Sigmoid colon (tissue), 4 donors: ENCODE measurements at regions not wholly inside any gene's neighbourhood (a gene's known extent, or its start where the extent isn't known, plus 50 kb on each side); places are given as distances from the start of the nearest gene placed in this dataset.

ENCODE experiments used
- EP300 ChIP-seq, 4 donors: sonication (generic); formaldehyde crosslinking; IDR thresholded peaks; one replicate each; pipeline ENCODE4 v1.6.1; 2017; ENCODE audit warnings: antibody characterized with exemption in 4 of 4
- POLR2A ChIP-seq, 2 donors: fragments of 450-650 bp; IDR thresholded peaks; one replicate each; pipeline ENCODE4 v1.6.1; 2016; ENCODE audit warnings: antibody characterized with exemption in 2 of 2, mild to moderate bottlenecking in 2 of 2, moderate library complexity in 2 of 2
- POLR2AphosphoS5 ChIP-seq, 4 donors: sonication (generic); formaldehyde crosslinking; IDR thresholded peaks; one replicate each; pipeline ENCODE4 v1.6.1; 2017; ENCODE audit warnings: antibody characterized with exemption in 4 of 4
- TF ChIP-seq, protein P1 (sequence below), 4 experiments: fragments of 450-650 bp in 3 of 4; fragments of 200-600 bp in 1 of 4; IDR thresholded peaks; one replicate each; pipeline ENCODE4 v1.5.1; 2016 to 2019; ENCODE audit warnings: antibody characterized with exemption in 4 of 4, mild to moderate bottlenecking in 3 of 4, moderate library complexity in 2 of 4

DNA sequence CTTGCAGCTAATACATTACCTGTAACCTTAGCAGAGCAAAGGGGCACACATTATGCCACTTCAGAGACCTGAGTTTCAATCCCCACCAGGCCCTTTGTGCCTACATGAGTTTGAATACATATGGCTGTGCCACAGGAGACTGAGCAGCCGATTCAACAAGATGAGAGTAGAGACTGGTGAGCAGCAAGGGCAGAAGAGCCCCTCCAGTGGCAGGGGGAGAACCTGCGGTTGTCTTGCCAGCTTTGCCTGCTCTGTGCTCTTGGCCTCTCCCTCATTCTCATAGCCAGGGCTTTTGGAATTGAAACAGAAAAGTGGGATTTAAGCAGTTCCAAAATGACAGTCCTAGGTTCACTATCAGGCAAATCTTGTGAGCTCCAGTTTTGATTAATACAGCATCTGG lies 52.3 kb upstream of the CLNK start:
- TF ChIP-seq, protein P1, sequence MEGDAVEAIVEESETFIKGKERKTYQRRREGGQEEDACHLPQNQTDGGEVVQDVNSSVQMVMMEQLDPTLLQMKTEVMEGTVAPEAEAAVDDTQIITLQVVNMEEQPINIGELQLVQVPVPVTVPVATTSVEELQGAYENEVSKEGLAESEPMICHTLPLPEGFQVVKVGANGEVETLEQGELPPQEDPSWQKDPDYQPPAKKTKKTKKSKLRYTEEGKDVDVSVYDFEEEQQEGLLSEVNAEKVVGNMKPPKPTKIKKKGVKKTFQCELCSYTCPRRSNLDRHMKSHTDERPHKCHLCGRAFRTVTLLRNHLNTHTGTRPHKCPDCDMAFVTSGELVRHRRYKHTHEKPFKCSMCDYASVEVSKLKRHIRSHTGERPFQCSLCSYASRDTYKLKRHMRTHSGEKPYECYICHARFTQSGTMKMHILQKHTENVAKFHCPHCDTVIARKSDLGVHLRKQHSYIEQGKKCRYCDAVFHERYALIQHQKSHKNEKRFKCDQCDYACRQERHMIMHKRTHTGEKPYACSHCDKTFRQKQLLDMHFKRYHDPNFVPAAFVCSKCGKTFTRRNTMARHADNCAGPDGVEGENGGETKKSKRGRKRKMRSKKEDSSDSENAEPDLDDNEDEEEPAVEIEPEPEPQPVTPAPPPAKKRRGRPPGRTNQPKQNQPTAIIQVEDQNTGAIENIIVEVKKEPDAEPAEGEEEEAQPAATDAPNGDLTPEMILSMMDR (IDR thresholded peaks at IDR 0.05): no peak
- no peak for TF ChIP-seq EP300 (IDR thresholded peaks at IDR 0.05)
- no peak for TF ChIP-seq POLR2A (IDR thresholded peaks at IDR 0.05)
- TF ChIP-seq POLR2AphosphoS5 (IDR thresholded peaks at IDR 0.05): no peak
